ENCODE measurements at regions not wholly inside any gene's neighbourhood (a gene's known extent, or its start where the extent isn't known, plus 50 kb on each side); places are given as distances from the start of the nearest gene placed in this dataset.

DNA sequence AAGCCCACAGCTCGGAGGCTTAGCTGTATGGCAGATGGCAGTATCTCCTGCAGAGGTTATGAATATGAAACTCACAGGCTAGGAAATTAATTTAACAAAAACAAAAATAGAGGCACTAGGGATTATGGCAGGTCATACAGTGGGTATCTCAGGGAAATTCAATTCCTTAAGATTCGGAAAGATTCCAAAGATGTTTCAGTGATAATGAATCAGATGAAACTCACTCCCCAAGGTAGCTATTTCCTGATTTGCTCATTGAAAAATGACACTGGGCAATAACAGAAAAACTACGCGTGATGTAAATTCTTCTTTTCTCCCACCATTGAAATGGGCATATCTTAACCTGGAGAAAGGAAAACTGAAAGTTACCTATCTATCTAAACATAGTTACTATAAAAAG is 414.1 kb downstream of the STK39 start:
- no peak overlapping the region for H3K4me3 ChIP-seq (ENCODE audit: low read depth, low read length)
- no peak for DNase-seq (ENCODE audit: low read depth)
- TF ChIP-seq, protein P1, sequence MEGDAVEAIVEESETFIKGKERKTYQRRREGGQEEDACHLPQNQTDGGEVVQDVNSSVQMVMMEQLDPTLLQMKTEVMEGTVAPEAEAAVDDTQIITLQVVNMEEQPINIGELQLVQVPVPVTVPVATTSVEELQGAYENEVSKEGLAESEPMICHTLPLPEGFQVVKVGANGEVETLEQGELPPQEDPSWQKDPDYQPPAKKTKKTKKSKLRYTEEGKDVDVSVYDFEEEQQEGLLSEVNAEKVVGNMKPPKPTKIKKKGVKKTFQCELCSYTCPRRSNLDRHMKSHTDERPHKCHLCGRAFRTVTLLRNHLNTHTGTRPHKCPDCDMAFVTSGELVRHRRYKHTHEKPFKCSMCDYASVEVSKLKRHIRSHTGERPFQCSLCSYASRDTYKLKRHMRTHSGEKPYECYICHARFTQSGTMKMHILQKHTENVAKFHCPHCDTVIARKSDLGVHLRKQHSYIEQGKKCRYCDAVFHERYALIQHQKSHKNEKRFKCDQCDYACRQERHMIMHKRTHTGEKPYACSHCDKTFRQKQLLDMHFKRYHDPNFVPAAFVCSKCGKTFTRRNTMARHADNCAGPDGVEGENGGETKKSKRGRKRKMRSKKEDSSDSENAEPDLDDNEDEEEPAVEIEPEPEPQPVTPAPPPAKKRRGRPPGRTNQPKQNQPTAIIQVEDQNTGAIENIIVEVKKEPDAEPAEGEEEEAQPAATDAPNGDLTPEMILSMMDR (conservative IDR thresholded peaks at IDR 0.05; ENCODE audit: low read depth, low read length) = no peak

DNA sequence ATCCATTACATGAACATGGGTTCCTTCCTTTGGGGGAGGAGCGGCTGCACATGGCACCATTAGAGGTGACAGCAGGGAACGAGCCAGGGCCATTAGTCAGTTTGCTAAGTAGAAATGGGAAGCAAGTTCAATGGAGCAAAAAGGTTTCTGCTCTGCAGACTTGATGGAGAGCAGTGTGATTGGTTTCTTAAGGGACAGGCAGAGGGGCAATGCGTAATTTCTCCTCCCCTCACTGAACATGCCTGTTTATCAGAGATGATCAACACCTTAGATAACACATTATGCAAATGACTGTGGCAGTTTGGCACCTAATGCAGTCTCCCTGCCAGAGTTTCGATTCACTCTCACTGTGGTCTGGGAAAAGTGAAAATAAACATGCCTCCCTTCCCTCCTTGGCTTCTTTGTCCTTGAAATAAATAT is 414.5 kb downstream of the STK39 start:
- TF ChIP-seq, protein P1 (conservative IDR thresholded peaks at IDR 0.05; ENCODE audit: low read depth, low read length) = no peak
- H3K4me3 ChIP-seq (ENCODE audit: low read depth, low read length) = no peak overlapping the region
- DNase-seq (ENCODE audit: low read depth) = no peak

DNA sequence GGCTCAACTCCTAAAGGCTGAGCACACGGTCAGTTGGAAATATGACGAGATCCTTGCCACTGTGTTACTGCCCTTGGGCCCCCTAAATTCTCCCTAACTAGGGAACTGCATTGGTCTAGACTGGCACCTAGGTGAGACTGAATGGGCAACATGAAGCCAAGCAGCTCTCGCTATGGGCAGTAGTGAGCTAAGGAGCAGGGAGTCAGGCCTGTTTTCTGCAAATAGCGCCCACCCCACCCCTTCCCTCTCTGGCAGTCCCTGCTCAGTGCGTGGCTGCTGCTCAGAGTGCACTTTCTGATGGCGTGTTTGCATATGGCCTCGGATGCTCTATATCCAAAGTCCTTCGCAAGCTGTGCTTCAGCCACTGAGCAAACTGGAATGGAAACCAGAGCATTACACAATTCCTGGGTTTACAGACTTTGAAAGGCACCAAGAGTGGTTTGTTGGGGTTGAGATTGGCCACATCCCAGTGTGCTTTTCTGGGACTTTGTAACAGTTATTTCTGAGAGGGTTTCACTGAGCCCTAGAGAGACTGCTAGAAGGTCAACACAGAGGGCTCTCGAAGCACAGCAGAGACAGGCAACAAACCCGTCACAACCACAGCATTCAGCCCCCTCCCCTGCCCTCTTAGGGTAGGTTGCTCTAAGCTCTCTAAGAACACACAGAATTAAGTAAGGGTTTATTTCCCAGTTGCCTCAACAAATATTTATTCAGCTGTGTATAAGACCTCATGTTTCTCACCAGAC is 419.9 kb downstream of the STK39 start:
- DNase-seq (ENCODE audit: low read depth) = no peak
- no peak overlapping the region for H3K4me3 ChIP-seq (ENCODE audit: low read depth, low read length)
- TF ChIP-seq, protein P1 (conservative IDR thresholded peaks at IDR 0.05; ENCODE audit: low read depth, low read length) = no peak

DNA sequence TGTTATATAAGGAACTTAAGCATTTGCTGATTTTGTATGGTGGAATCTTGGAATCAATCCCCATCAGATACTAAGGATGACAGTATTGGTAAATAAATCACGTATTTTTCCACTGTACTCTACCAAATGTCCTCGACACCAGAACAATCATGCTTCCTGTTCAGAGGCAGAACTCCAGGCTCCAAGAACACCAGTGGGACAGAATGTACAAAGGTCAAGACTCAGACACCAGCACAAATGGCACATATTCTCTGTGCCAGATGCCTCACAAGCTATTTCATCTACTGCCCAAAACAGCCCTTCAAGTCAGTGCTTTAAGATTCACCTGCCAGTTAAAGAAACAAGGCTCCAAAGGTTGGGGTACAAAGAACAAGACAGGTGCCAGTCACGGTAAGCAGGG is 420.5 kb downstream of the STK39 start:
- TF ChIP-seq, protein P1 (conservative IDR thresholded peaks at IDR 0.05; ENCODE audit: low read depth, low read length) = no peak
- H3K4me3 ChIP-seq (ENCODE audit: low read depth, low read length) = no peak overlapping the region
- DNase-seq (ENCODE audit: low read depth) = no peak

DNA sequence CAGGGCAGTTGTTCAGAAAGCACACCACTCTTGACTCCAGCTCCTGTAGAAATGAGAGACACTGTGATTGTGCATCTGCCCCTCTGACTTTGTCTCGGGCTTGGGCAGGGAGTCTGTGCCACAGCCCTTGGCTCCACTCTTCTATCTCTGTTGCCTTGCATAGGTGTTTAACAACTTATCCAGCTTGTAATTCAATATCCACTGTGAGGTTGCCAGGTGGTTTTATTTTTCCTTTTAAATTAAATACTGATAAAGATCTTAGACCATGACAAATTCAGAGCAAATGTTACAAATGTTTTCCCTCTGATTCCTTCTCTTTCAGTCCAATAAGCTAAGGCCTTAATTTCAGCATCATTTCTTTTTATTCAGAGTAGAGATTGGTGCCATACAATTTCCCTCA is 421.7 kb downstream of the STK39 start:
- DNase-seq (ENCODE audit: low read depth) = no peak
- H3K4me3 ChIP-seq (ENCODE audit: low read depth, low read length) = no peak overlapping the region
- TF ChIP-seq, protein P1 (conservative IDR thresholded peaks at IDR 0.05; ENCODE audit: low read depth, low read length) = no peak

DNA sequence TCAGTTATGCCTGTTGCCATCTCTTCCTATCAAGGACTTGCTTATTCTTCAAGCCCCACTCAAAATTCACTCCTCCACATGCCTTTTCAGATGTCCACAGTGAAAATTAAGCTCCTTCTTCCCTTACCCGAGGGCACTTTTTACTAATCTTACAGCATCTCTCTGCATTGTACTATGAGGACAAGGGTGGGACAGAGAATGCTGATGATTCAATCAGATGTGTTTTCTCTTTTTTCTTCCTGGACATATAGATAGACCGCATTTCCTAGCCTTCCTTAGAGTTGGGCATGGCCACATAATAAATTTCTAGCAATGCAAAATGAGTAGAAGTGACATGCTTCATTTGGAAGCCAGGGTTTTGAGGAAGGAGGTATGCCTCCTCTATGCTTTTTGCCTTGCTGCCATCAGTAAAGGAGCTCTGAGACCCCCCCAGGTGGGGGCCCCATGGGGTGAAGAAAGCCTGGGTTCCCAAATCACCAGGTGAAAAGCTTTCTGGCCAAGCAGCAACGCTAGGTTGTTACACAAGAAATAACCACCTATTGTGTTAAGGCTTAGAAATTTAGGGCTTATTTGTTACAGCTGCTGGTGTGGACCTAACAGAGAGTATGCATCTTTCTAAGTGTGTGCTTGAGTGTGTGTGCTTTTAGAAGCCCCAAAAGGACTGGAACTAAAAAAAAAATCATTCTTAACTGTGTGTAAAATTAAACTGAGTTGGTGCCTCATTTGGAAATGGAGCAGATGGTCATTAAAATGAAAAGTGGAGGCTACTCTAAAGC is 424.5 kb downstream of the STK39 start:
- DNase-seq (ENCODE audit: low read depth) = no peak
- no peak overlapping the region for H3K4me3 ChIP-seq (ENCODE audit: low read depth, low read length)
- TF ChIP-seq, protein P1 (conservative IDR thresholded peaks at IDR 0.05; ENCODE audit: low read depth, low read length) = no peak
